Endothelial cell of umbilical vein (primary cell): ENCODE measurements at regions not wholly inside any gene's neighbourhood (a gene's known extent, or its start where the extent isn't known, plus 50 kb on each side); places are given as distances from the start of the nearest gene placed in this dataset.

ENCODE experiments used
- BruUV-seq: library from RNA; stranded (reverse); fragments of 400-500 nt; replicated peaks from 2 replicates; lab custom pipeline; 2021; lab: Mats Ljungman, UMichigan
- CTCF ChIA-PET: fragments of 300-600, 350-600 bp; sonication (Branson Sonifier 250); formaldehyde crosslinking; loops from one replicate; lab custom pipeline; 2021; ENCODE audit warnings: antibody characterized with exemption, inconsistent platforms; lab: Charles Lee
- POLR2A ChIA-PET: fragments of 300-600, 350-600 bp; sonication (Branson Sonifier 250); formaldehyde crosslinking; loops from one replicate; lab custom pipeline; 2021; ENCODE audit warnings: antibody characterized with exemption, inconsistent platforms; lab: Charles Lee
- DNase-seq: peaks from one replicate; pipeline ENCODE4 v3.0.0-alpha.2; 2011; ENCODE audit warnings: low read depth, low spot score
- FAIRE-seq: peaks from 2 replicates; lab custom pipeline; 2011; peaks lifted over from hg19 to GRCh38; lab: Jason Lieb, UNC
- H2AFZ ChIP-seq: 2 replicates; pipeline ENCODE4 v1.6.0; 2012; ENCODE audit warnings: low read depth, low read length, control low read depth, inconsistent platforms
- H3K27ac ChIP-seq: 2 replicates; pipeline ENCODE4 v1.5.1; 2011; ENCODE audit warnings: low read depth, mild to moderate bottlenecking, control low read depth, low read length, moderate library complexity; ENCODE audit not compliant: insufficient read depth
- H3K27me3 ChIP-seq, 2 experiments: 2 replicates each; pipeline versions ENCODE4 v1.6.0 to v1.6.1; 2011; ENCODE audit warnings: low read length in 2 of 2, mixed read lengths in 1 of 2; ENCODE audit not compliant: control insufficient read depth in 2 of 2, insufficient read depth in 2 of 2
- H3K36me3 ChIP-seq, 2 experiments: 2 replicates in 1 of 2; 3 replicates in 1 of 2; pipeline ENCODE4 v1.5.1; 2011; ENCODE audit warnings: low read length in 2 of 2, mild to moderate bottlenecking in 1 of 2, moderate library complexity in 1 of 2; ENCODE audit not compliant: control insufficient read depth in 2 of 2, insufficient read depth in 2 of 2; ENCODE audit errors: extremely low read depth in 1 of 2
- H3K4me1 ChIP-seq: 3 replicates; pipeline ENCODE4 v1.5.1; 2011; ENCODE audit warnings: mild to moderate bottlenecking, low read length; ENCODE audit not compliant: control insufficient read depth, insufficient read depth; ENCODE audit errors: extremely low read depth
- H3K4me2 ChIP-seq: 2 replicates; pipeline ENCODE4 v1.6.1; 2011; ENCODE audit warnings: low read length, control low read depth, mixed read lengths; ENCODE audit not compliant: insufficient read depth
- H3K4me3 ChIP-seq, 3 experiments: fragments of 200-600 bp in 1 of 3; sonication (generic), shearing (Covaris generic) in 1 of 3; replicated peaks in 1 of 3; 2 replicates each; pipeline ENCODE4 v1.5.1; 2011 to 2016; ENCODE audit warnings: control low read depth in 3 of 3, low read length in 3 of 3, mild to moderate bottlenecking in 2 of 3, inconsistent platforms in 1 of 3, low read depth in 1 of 3, moderate library complexity in 1 of 3; ENCODE audit not compliant: insufficient read depth in 1 of 3
- H3K79me2 ChIP-seq: 2 replicates; pipeline ENCODE4 v1.6.0; 2012; ENCODE audit warnings: low read length, inconsistent platforms; ENCODE audit not compliant: control insufficient read depth, insufficient read depth
- H3K9ac ChIP-seq: replicated peaks from 2 replicates; pipeline ENCODE3; 2011; ENCODE audit warnings: low read length, control low read depth; ENCODE audit not compliant: insufficient read depth; ENCODE audit errors: extremely low read depth
- H3K9me1 ChIP-seq: replicated peaks from 3 replicates; pipeline ENCODE4 v1.6.0; 2011; ENCODE audit warnings: mild to moderate bottlenecking, low read length; ENCODE audit not compliant: control insufficient read depth, insufficient read depth; ENCODE audit errors: extremely low read depth
- H3K9me3 ChIP-seq: replicated peaks from 2 replicates; pipeline ENCODE4 v1.5.1; 2012; ENCODE audit warnings: low read length, inconsistent platforms; ENCODE audit not compliant: control insufficient read depth, insufficient read depth
- H4K20me1 ChIP-seq: replicated peaks from 2 replicates; pipeline ENCODE3; 2011; ENCODE audit warnings: mild to moderate bottlenecking, low read length; ENCODE audit not compliant: control insufficient read depth, insufficient read depth; ENCODE audit errors: extremely low read depth
- CTCF ChIP-seq, 2 donors: IDR thresholded peaks; 1 replicate in 1 of 2; 2 replicates in 1 of 2; pipeline ENCODE4 v1.5.1; 2011; ENCODE audit warnings: low read length in 2 of 2, mild to moderate bottlenecking in 2 of 2, moderate library complexity in 2 of 2, control low read depth in 1 of 2, inconsistent platforms in 1 of 2, low read depth in 1 of 2; ENCODE audit not compliant: insufficient read depth in 1 of 2; ENCODE audit errors: extremely low read depth in 1 of 2
- EZH2 ChIP-seq: IDR thresholded peaks from 2 replicates; pipeline ENCODE4 v1.6.1; 2012; ENCODE audit warnings: borderline replicate concordance, low read depth, mild to moderate bottlenecking, moderate library complexity, low read length, inconsistent platforms; ENCODE audit not compliant: severe bottlenecking
- FOS ChIP-seq: IDR thresholded peaks from 2 replicates; pipeline ENCODE4 v1.6.1; 2011; ENCODE audit warnings: mild to moderate bottlenecking, low read length, moderate library complexity, borderline replicate concordance; ENCODE audit not compliant: insufficient read depth
- GATA2 ChIP-seq: IDR thresholded peaks from 2 replicates; pipeline ENCODE4 v1.7.0; 2011; ENCODE audit warnings: low read depth, mild to moderate bottlenecking, moderate library complexity, mixed read lengths, low read length; ENCODE audit not compliant: insufficient read length, insufficient read depth
- JUN ChIP-seq: IDR thresholded peaks from 2 replicates; pipeline ENCODE4 v1.6.1; 2011; ENCODE audit warnings: borderline replicate concordance, low read depth; ENCODE audit not compliant: insufficient read length, insufficient read depth
- MAX ChIP-seq: IDR thresholded peaks from 2 replicates; pipeline ENCODE4 v1.6.1; 2011; ENCODE audit not compliant: insufficient read depth, insufficient read length
- MYC ChIP-seq: IDR thresholded peaks from one replicate; pipeline ENCODE4 v1.6.1; 2011; ENCODE audit warnings: mild to moderate bottlenecking, low read depth, low read length
- POLR2A ChIP-seq: IDR thresholded peaks from 2 replicates; pipeline ENCODE4 v1.6.1; 2012; ENCODE audit warnings: low read depth, mild to moderate bottlenecking, control low read depth, low read length
- POLR2AphosphoS5 ChIP-seq: IDR thresholded peaks from 2 replicates; pipeline ENCODE4 v1.6.1; 2012; ENCODE audit warnings: low read depth, mild to moderate bottlenecking, control low read depth, low read length, moderate library complexity; ENCODE audit not compliant: insufficient read depth
- dilution Hi-C: fragments of 300-500 bp; cut with MboI; formaldehyde crosslinking; loops from one replicate; pipeline ENCODE4 v1.15.0; 2019; ENCODE audit warnings: low sequenced_read_pairs; ENCODE audit not compliant: extremely low pct_ligation_motif_present
- intact Hi-C: fragments of 100-400 bp; cut with micrococcal nuclease; formaldehyde crosslinking; loops from one replicate; pipeline ENCODE4 v1.10.0; 2022

GRCh38 chr2:144330951-144331673, 188.8 kb downstream of the ZEB2 start:
- CTCF ChIA-PET = interaction anchor here (1.0 to 2.4 kb wide), 3 partner anchors 8 to 1420 kb away, joined by 4 to 5 read pairs (median 5); no protein-coding TSS in a partner anchor
- peak overlapping the region; percentile 90 for H2AFZ ChIP-seq
- FAIRE-seq = no peak
- H3K4me3 ChIP-seq = peak overlapping the region; percentile 71 to 93 (median 92)
- DNase-seq = peak; percentile 57
- no peaks in the 10 kb centered on the region for H3K9me3 ChIP-seq
- no peaks in the 10 kb centered on the region for H4K20me1 ChIP-seq
- intact Hi-C loops = loop anchor here (5.0 kb wide), 3 partner anchors 266 to 1421 kb away; no protein-coding TSS in a partner anchor
- POLR2A ChIA-PET = no interaction called here
- no peaks in the 10 kb centered on the region for H3K27me3 ChIP-seq
- TF ChIP-seq MYC (no peak), GATA2 (no peak)
- peaks cover 15% of the 10 kb centered on the region for H3K4me1 ChIP-seq
- H3K79me2 ChIP-seq = peaks cover 8% of the 10 kb centered on the region
- no peaks in the 10 kb centered on the region for H3K36me3 ChIP-seq
- peak overlapping the region; percentile 100 for H3K4me2 ChIP-seq
- BruUV-seq = TSS peak; percentile 38
- H3K27ac ChIP-seq = peak overlapping the region; percentile 85
- no peaks in the 10 kb centered on the region for H3K9me1 ChIP-seq
- dilution Hi-C loops = no loop called here
- H3K9ac ChIP-seq = peak overlapping the region; percentile 97

- FAIRE-seq (no peak), DNase-seq (no peak)
- BruUV-seq = no TSS peak
- Histone ChIP-seq H3K27ac (no peak overlapping the region), H3K9ac (no peak overlapping the region), H3K4me2 (no peak overlapping the region), H3K9me3 (no peaks in the 10 kb centered on the region), H3K4me3 (no peak overlapping the region), H3K27me3 (no peaks in the 10 kb centered on the region), H3K4me1 (peaks cover 15% of the 10 kb centered on the region), H4K20me1 (no peaks in the 10 kb centered on the region), H2AFZ (no peak overlapping the region), H3K36me3 (no peaks in the 10 kb centered on the region), H3K9me1 (no peaks in the 10 kb centered on the region), H3K79me2 (peaks cover 8% of the 10 kb centered on the region)
- dilution Hi-C loops = no loop called here
- ChIA-PET POLR2A (no interaction called here), CTCF (no interaction called here)
- no peak for TF ChIP-seq JUN
- TF ChIP-seq MAX = no peak
- no peak for TF ChIP-seq POLR2AphosphoS5
- TF ChIP-seq EZH2 = no peak
- TF ChIP-seq GATA2 = no peak
- TF ChIP-seq MYC = no peak
- TF ChIP-seq FOS = no peak
- no peak for TF ChIP-seq CTCF (IDR thresholded peaks at IDR 0.05; ENCODE audit: extremely low read depth in 1 of 2, insufficient read depth in 1 of 2, low read depth in 1 of 2, low read length in 2 of 2)
- no peak for TF ChIP-seq POLR2A
- intact Hi-C loops = no loop called here
Measured at GRCh38 chr2:144329472-144329871, 190.4 kb downstream of the ZEB2 start.
